HCT116 (cell line): ENCODE measurements at regions not wholly inside any gene's neighbourhood (a gene's known extent, or its start where the extent isn't known, plus 50 kb on each side); places are given as distances from the start of the nearest gene placed in this dataset.

ENCODE experiments used
- ATAC-seq: fragments of 200-7000 bp; cut with Tn5 transposase; 2 replicates; pipeline ENCODE4 v1.9.1; 2020; ENCODE audit warnings: mild to moderate bottlenecking, moderate library complexity
- BruUV-seq: library from RNA; stranded (reverse); fragments of 400-500 nt; replicated peaks from 2 replicates; lab custom pipeline; 2021; lab: Mats Ljungman, UMichigan
- CTCF ChIA-PET: fragments of 300-600 bp; sonication (Branson Sonifier 250); formaldehyde crosslinking; loops from one replicate; lab custom pipeline; 2021; ENCODE audit warnings: antibody characterized with exemption; lab: Charles Lee
- POLR2A ChIA-PET: fragments of 300-600, 350-600 bp; sonication (Branson Sonifier 250); formaldehyde crosslinking; loops from one replicate; lab custom pipeline; 2021; ENCODE audit warnings: antibody characterized with exemption; lab: Charles Lee
- RAD21 ChIA-PET, 2 experiments: fragments of 300-600 bp; sonication (Branson Sonifier 250); formaldehyde crosslinking; loops; one replicate each; lab custom pipeline; 2023; ENCODE audit warnings: low total read pairs in 2 of 2; ENCODE audit not compliant: uncharacterized antibody in 2 of 2, unreplicated experiment in 2 of 2, low non-redundant PET in 1 of 2; lab: Charles Lee
- DNase-seq: peaks from one replicate; pipeline ENCODE4 v3.0.0-alpha.2; 2010; ENCODE audit warnings: low read depth, low spot score
- H2AFZ ChIP-seq: fragments of 200-600 bp; shearing (Covaris generic), sonication (generic); 2 replicates; pipeline ENCODE4 v1.6.1; 2017; ENCODE audit warnings: low read depth, mixed run types, mixed read lengths, antibody characterized with exemption, low read length; ENCODE audit not compliant: poor library complexity, severe bottlenecking
- H3K27ac ChIP-seq: 2 replicates; pipeline ENCODE4 v1.5.1; 2012; ENCODE audit warnings: low read depth, low read length
- H3K27me3 ChIP-seq: fragments of 200-600 bp; sonication (generic); 2 replicates; pipeline ENCODE4 v1.6.1; 2016; ENCODE audit warnings: mixed run types, low read length, mixed read lengths; ENCODE audit not compliant: insufficient read depth
- H3K36me3 ChIP-seq, 2 experiments: fragments of 200-500 bp in 1 of 2; fragments of 200-600 bp in 1 of 2; sonication (Bioruptor generic) in 1 of 2; sonication (generic) in 1 of 2; 2 replicates each; pipeline versions ENCODE4 v1.5.1 to v1.6.1; 2014 to 2016; ENCODE audit warnings: low read length in 2 of 2, inconsistent platforms in 1 of 2, mixed read lengths in 1 of 2, mixed run types in 1 of 2; ENCODE audit not compliant: insufficient read depth in 2 of 2, control insufficient read depth in 1 of 2
- H3K4me1 ChIP-seq, 2 experiments: fragments of 200-600 bp in 1 of 2; sonication (generic) in 1 of 2; 2 replicates each; pipeline versions ENCODE4 v1.5.1 to v1.6.1; 2012 to 2017; ENCODE audit warnings: low read length in 2 of 2, inconsistent platforms in 1 of 2, mild to moderate bottlenecking in 1 of 2, mixed read lengths in 1 of 2, mixed run types in 1 of 2, moderate library complexity in 1 of 2; ENCODE audit not compliant: insufficient read depth in 2 of 2, control insufficient read depth in 1 of 2
- H3K4me2 ChIP-seq: fragments of 200-600 bp; sonication (generic); 2 replicates; pipeline ENCODE4 v1.6.1; 2017; ENCODE audit warnings: mixed run types, low read length, mixed read lengths
- H3K4me3 ChIP-seq, 2 experiments: fragments of 200-600 bp in 1 of 2; sonication (generic) in 1 of 2; replicated peaks in 1 of 2; 2 replicates each; pipeline ENCODE4 v1.5.1; 2011 to 2016; ENCODE audit warnings: low read length in 2 of 2, control low read depth in 1 of 2, low read depth in 1 of 2, mild to moderate bottlenecking in 1 of 2, mixed read lengths in 1 of 2, mixed run types in 1 of 2
- H3K79me2 ChIP-seq: fragments of 200-600 bp; sonication (generic); 2 replicates; pipeline ENCODE4 v1.6.1; 2017; ENCODE audit warnings: mild to moderate bottlenecking, mixed run types, low read length, moderate library complexity, mixed read lengths; ENCODE audit not compliant: insufficient read depth
- H3K9ac ChIP-seq: fragments of 200-600 bp; sonication (generic); 2 replicates; pipeline ENCODE4 v1.6.1; 2016; ENCODE audit warnings: low read length, mixed read lengths
- H3K9me2 ChIP-seq: fragments of 200-600 bp; sonication (generic), shearing (Covaris generic); 2 replicates; pipeline ENCODE4 v1.6.1; 2017; ENCODE audit warnings: mixed run types, mild to moderate bottlenecking, moderate library complexity; ENCODE audit not compliant: insufficient read depth
- H3K9me3 ChIP-seq, 2 experiments: fragments of 200-500 bp in 1 of 2; fragments of 200-600 bp in 1 of 2; sonication (Bioruptor generic) in 1 of 2; sonication (generic) in 1 of 2; 2 replicates each; pipeline ENCODE4 v1.6.1; 2014 to 2017; ENCODE audit warnings: low read length in 2 of 2, mixed read lengths in 2 of 2, inconsistent platforms in 1 of 2, low read depth in 1 of 2, mild to moderate bottlenecking in 1 of 2, mixed run types in 1 of 2, moderate library complexity in 1 of 2; ENCODE audit not compliant: control insufficient read depth in 1 of 2, insufficient read depth in 1 of 2
- H4K20me1 ChIP-seq: fragments of 200-600 bp; sonication (generic), shearing (Covaris generic); 2 replicates; pipeline ENCODE4 v1.6.1; 2017; ENCODE audit warnings: mixed run types, mild to moderate bottlenecking, moderate library complexity; ENCODE audit not compliant: insufficient read depth
- ATF3 ChIP-seq: IDR thresholded peaks from 2 replicates; pipeline ENCODE4 v1.6.1; 2012
- CEBPB ChIP-seq: IDR thresholded peaks from 2 replicates; pipeline ENCODE4 v1.6.1; 2012; ENCODE audit warnings: low read depth
- CTCF ChIP-seq, 3 experiments: fragments of 200-600 bp in 1 of 3; sonication (generic) in 1 of 3; IDR thresholded peaks in 2 of 3; conservative IDR thresholded peaks in 1 of 3; 2 replicates each; pipeline ENCODE4 v1.5.1; 2012 to 2017; ENCODE audit warnings: low read depth in 2 of 3, low read length in 2 of 3, antibody characterized with exemption in 1 of 3, borderline replicate concordance in 1 of 3, control low read depth in 1 of 3, mild to moderate bottlenecking in 1 of 3, mixed read lengths in 1 of 3, mixed run types in 1 of 3, moderate library complexity in 1 of 3; ENCODE audit not compliant: insufficient read depth in 1 of 3
- ELF1 ChIP-seq: IDR thresholded peaks from 2 replicates; pipeline ENCODE4 v1.6.1; 2012; ENCODE audit warnings: low read depth, borderline replicate concordance
- EZH2phosphoT487 ChIP-seq: fragments of 200-600 bp; IDR thresholded peaks from 2 replicates; pipeline ENCODE4 v1.6.1; 2018; ENCODE audit warnings: antibody characterized with exemption, borderline replicate concordance
- FOSL1 ChIP-seq: IDR thresholded peaks from 2 replicates; pipeline ENCODE4 v1.6.1; 2012; ENCODE audit warnings: low read depth
- JUND ChIP-seq: IDR thresholded peaks from 2 replicates; pipeline ENCODE4 v1.6.1; 2012
- MAX ChIP-seq: IDR thresholded peaks from 2 replicates; pipeline ENCODE4 v1.6.1; 2012
- POLR2A ChIP-seq: IDR thresholded peaks from 2 replicates; pipeline ENCODE4 v1.7.0; 2011; ENCODE audit warnings: borderline replicate concordance; ENCODE audit not compliant: insufficient read depth, insufficient read length; ENCODE audit errors: extremely low read depth
- POLR2AphosphoS5 ChIP-seq: IDR thresholded peaks from 2 replicates; pipeline ENCODE4 v1.6.1; 2011; ENCODE audit warnings: mild to moderate bottlenecking, low read depth, low read length, moderate library complexity
- RAD21 ChIP-seq: IDR thresholded peaks from 2 replicates; pipeline ENCODE4 v1.6.1; 2012; ENCODE audit warnings: low read depth, mild to moderate bottlenecking
- SP1 ChIP-seq: IDR thresholded peaks from 2 replicates; pipeline ENCODE4 v1.6.1; 2012; ENCODE audit warnings: low read depth
- ZNF274 ChIP-seq: fragments of 200-500 bp; sonication (Bioruptor generic); IDR thresholded peaks from 2 replicates; pipeline ENCODE4 v1.6.1; 2014; ENCODE audit warnings: mild to moderate bottlenecking, low read depth, low read length, inconsistent platforms
- intact Hi-C: fragments of 100-400 bp; cut with micrococcal nuclease; formaldehyde crosslinking; loops from 2 replicates; pipeline ENCODE4 v1.10.0; 2022

- intact Hi-C loops: no loop called here
- Histone ChIP-seq H3K79me2 (no peaks in the 10 kb centered on the region), H3K9me2 (no peaks in the 10 kb centered on the region), H3K4me1 (no peaks in the 10 kb centered on the region), H3K27ac (no peak overlapping the region), H3K4me2 (no peak overlapping the region), H2AFZ (no peak overlapping the region), H3K9me3 (no peaks in the 10 kb centered on the region), H3K9ac (no peak overlapping the region), H4K20me1 (no peaks in the 10 kb centered on the region), H3K4me3 (no peak overlapping the region), H3K27me3 (peaks cover 43% of the 10 kb centered on the region), H3K36me3 (no peaks in the 10 kb centered on the region)
- POLR2A ChIA-PET: no interaction called here
- TF ChIP-seq CEBPB (no peak), POLR2AphosphoS5 (no peak), SP1 (no peak), ELF1 (no peak), FOSL1 (no peak), EZH2phosphoT487 (no peak), RAD21 (no peak), POLR2A (no peak), ZNF274 (no peak), CTCF (IDR thresholded peaks at IDR 0.05 in 2 of 3, conservative IDR thresholded peaks at IDR 0.05 in 1 of 3; ENCODE audit: borderline replicate concordance in 1 of 3, insufficient read depth in 1 of 3, low read depth in 2 of 3, low read length in 2 of 3) (no peak), MAX (no peak), JUND (no peak), ATF3 (no peak)
- RAD21 ChIA-PET: no interaction called here
- no peak for DNase-seq
- no TSS peak for BruUV-seq
- no peak for ATAC-seq
- CTCF ChIA-PET: no interaction called here
Observed at GRCh38 chr6:159450815-159451465, 242.1 kb downstream of the SOD2 start.
